ENCODE measurements at regions not wholly inside any gene's neighbourhood (a gene's known extent, or its start where the extent isn't known, plus 50 kb on each side); places are given as distances from the start of the nearest gene placed in this dataset.

GRCh38 chr18:53601344-53601743, 623.1 kb downstream of the MBD2 start:
- Histone ChIP-seq H3K36me3 (ENCODE audit: control insufficient read depth, insufficient read depth, low read length) (no peaks in the 10 kb centered on the region), H3K4me3 (ENCODE audit: low read depth, low read length) (no peak overlapping the region), H3K4me1 (ENCODE audit: control insufficient read depth, insufficient read depth, low read length) (no peaks in the 10 kb centered on the region), H3K27ac (ENCODE audit: low read depth, low read length) (no peak overlapping the region), H3K9me3 (ENCODE audit: control insufficient read depth, insufficient read depth, low read length) (no peaks in the 10 kb centered on the region), H3K27me3 (ENCODE audit: control insufficient read depth, insufficient read depth, low read length) (no peaks in the 10 kb centered on the region)
- 97% methylated on average over 3 of the region's 3 CpGs for WGBS (ENCODE audit: insufficient coverage)
- no peak for DNase-seq (ENCODE audit: low read depth in 4 of 6, low spot score in 6 of 6)

DNA sequence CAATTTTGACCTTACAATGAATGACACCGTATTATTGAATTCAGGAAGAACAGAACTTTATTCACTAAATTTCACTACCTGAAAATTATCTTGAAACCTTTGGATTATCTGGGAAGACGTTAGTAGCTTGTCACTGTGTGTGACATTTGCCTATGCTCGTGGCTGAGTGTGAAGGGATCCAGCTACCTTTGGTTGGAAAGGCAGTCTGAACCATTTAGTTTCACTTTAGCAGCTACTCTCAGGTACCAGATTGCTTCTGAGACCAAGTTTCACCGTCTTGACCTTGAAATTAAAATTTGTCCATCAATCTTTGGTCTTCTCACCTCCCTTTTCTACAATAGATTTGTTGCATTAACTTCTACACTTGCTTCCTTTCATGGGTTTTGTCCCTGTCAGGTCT, 637.5 kb downstream of the MBD2 start:
- WGBS (ENCODE audit: insufficient coverage), result 77% methylated on average over 2 of the region's 4 CpGs
- Histone ChIP-seq H3K9me3 (ENCODE audit: control insufficient read depth, insufficient read depth, low read length) (no peaks in the 10 kb centered on the region), H3K27me3 (ENCODE audit: control insufficient read depth, insufficient read depth, low read length) (no peaks in the 10 kb centered on the region), H3K36me3 (ENCODE audit: control insufficient read depth, insufficient read depth, low read length) (no peaks in the 10 kb centered on the region), H3K4me1 (ENCODE audit: control insufficient read depth, insufficient read depth, low read length) (no peaks in the 10 kb centered on the region), H3K27ac (ENCODE audit: low read depth, low read length) (no peak overlapping the region), H3K4me3 (ENCODE audit: low read depth, low read length) (no peak overlapping the region)
- DNase-seq (ENCODE audit: low read depth in 4 of 6, low spot score in 6 of 6), result no peak

Measured in spinal cord (tissue), 9 donors.